Astrocyte (in vitro differentiated cells and primary cell): ENCODE measurements at regions not wholly inside any gene's neighbourhood (a gene's known extent, or its start where the extent isn't known, plus 50 kb on each side); places are given as distances from the start of the nearest gene placed in this dataset.

ENCODE experiments used
- CTCF ChIP-seq: IDR thresholded peaks from 2 replicates; pipeline ENCODE4 v1.5.1; 2011; ENCODE audit warnings: low read depth, mild to moderate bottlenecking, inconsistent platforms, low read length, moderate library complexity; ENCODE audit not compliant: insufficient read depth
- EZH2 ChIP-seq: IDR thresholded peaks from 2 replicates; pipeline ENCODE4 v1.6.1; 2012; ENCODE audit warnings: mild to moderate bottlenecking, low read length, inconsistent platforms; ENCODE audit not compliant: insufficient read depth

DNA sequence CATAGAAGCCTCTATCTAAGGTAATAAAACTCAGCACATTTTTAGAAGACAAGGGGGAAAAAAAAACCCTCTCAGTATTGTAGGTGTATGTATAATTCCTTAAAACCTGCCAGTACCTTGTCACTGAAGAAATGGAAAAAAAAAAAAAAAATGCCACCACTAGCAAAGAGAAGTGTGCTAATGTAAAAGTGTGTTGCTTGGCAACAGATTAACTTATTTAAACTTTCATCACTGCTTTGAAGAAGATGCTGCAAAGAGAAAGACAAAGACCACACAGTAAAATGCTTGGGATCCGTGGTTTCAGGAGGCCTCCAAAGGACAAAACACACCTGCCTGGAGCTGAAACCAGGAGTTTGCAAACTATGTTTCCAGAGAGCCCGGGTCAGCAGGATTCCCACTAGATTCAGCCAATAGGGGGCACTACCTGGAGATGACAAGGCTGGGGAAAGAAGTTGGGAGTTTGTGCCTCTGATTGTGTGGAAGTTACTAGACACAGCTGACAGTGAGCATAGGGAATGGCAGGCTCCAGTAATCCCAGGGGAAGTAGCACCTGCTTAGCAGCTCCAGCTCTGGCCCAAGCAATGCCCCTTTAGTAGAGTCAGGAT, 169.1 kb upstream of the TRIB2 start:
- TF ChIP-seq EZH2 = no peak
- TF ChIP-seq CTCF = no peak
